Astrocyte (in vitro differentiated cells and primary cell): ENCODE measurements at regions not wholly inside any gene's neighbourhood (a gene's known extent, or its start where the extent isn't known, plus 50 kb on each side); places are given as distances from the start of the nearest gene placed in this dataset.

ENCODE experiments used
- CTCF ChIP-seq: IDR thresholded peaks from 2 replicates; pipeline ENCODE4 v1.5.1; 2011; ENCODE audit warnings: low read depth, mild to moderate bottlenecking, inconsistent platforms, low read length, moderate library complexity; ENCODE audit not compliant: insufficient read depth
- EZH2 ChIP-seq: IDR thresholded peaks from 2 replicates; pipeline ENCODE4 v1.6.1; 2012; ENCODE audit warnings: mild to moderate bottlenecking, low read length, inconsistent platforms; ENCODE audit not compliant: insufficient read depth

DNA sequence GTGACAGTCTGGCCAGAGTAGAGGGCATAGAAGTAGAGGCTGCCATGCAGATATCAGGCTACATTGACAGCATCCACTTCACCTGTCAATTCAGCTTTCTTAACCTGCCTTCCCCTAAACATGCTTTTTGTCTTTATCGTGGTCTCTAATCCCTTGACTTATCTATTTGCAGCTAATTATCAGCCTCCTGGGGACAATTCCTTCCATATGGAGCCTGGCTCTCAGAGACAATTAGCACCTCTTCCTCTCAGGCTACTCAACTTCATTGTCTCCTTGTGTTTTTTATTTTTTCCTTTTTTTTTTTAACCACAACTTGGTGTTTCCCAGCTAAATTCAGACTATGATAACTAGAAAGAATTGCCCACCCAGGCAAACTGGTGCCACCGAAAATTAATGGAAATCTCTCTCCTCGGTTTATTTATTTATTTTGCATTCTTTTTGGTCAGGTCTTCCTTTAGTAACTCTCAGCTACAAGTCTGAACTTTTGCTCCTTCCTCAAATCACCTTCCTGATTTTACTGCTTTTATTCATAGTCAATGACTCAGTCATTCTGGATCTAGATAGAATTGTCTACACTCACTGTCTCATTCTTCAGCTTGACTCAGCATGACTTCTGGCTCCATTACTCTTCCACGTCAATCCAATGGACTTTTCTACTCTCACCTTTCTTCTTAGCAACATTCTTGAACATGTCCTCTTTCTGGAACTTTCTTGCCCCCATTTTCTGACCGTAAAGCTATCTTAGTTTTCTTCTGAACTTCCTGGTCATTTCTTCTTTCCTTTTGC, 63.0 kb upstream of the BASP1 start:
- TF ChIP-seq CTCF (no peak), EZH2 (no peak)
